Mesodermal cell (in vitro differentiated cells): ENCODE measurements at regions not wholly inside any gene's neighbourhood (a gene's known extent, or its start where the extent isn't known, plus 50 kb on each side); places are given as distances from the start of the nearest gene placed in this dataset.

Experiments used
- H3K27ac ChIP-seq: 2 replicates; pipeline ENCODE4 v1.7.0; 2013; ENCODE audit warnings: mild to moderate bottlenecking, low read depth, low read length, moderate library complexity; ENCODE audit not compliant: severe bottlenecking
- H3K36me3 ChIP-seq: 2 replicates; pipeline ENCODE4 v1.7.1; 2013; ENCODE audit warnings: mild to moderate bottlenecking, low read length, moderate library complexity; ENCODE audit not compliant: control insufficient read depth, insufficient read depth
- H3K4me1 ChIP-seq: one replicate; pipeline ENCODE4 v1.7.1; 2013; ENCODE audit warnings: mild to moderate bottlenecking, low read length; ENCODE audit not compliant: insufficient read depth, control insufficient read depth, poor library complexity, severe bottlenecking
- H3K4me3 ChIP-seq: 2 replicates; pipeline ENCODE4 v1.7.0; 2013; ENCODE audit warnings: low read length, control low read depth, mild to moderate bottlenecking; ENCODE audit not compliant: insufficient read depth, poor library complexity, severe bottlenecking; ENCODE audit errors: extremely low read depth
- H3K9me3 ChIP-seq: 2 replicates; pipeline ENCODE4 v1.7.1; 2013; ENCODE audit warnings: mild to moderate bottlenecking, low read length, moderate library complexity; ENCODE audit not compliant: control insufficient read depth
- WGBS, 2 experiments: methylation state at CpG; one replicate each; pipeline ENCODE4 v1.1.5; 2013; ENCODE audit warnings: missing lambda C conversion rate in 2 of 2; ENCODE audit not compliant: insufficient coverage in 2 of 2; 5-methylcytosine and 5-hydroxymethylcytosine counted together

GRCh38 chr15:79206940-79207339, 75.6 kb upstream of the ANKRD34C start:
- peaks cover 3% of the 10 kb centered on the region for H3K4me1 ChIP-seq
- H3K4me3 ChIP-seq, result no peak overlapping the region
- H3K36me3 ChIP-seq, result no peaks in the 10 kb centered on the region
- no peaks in the 10 kb centered on the region for H3K9me3 ChIP-seq
- no peak overlapping the region for H3K27ac ChIP-seq
- WGBS, 2 experiments, result 38 to 75% methylated on average over 1 to 2 of the region's 2 CpGs

DNA sequence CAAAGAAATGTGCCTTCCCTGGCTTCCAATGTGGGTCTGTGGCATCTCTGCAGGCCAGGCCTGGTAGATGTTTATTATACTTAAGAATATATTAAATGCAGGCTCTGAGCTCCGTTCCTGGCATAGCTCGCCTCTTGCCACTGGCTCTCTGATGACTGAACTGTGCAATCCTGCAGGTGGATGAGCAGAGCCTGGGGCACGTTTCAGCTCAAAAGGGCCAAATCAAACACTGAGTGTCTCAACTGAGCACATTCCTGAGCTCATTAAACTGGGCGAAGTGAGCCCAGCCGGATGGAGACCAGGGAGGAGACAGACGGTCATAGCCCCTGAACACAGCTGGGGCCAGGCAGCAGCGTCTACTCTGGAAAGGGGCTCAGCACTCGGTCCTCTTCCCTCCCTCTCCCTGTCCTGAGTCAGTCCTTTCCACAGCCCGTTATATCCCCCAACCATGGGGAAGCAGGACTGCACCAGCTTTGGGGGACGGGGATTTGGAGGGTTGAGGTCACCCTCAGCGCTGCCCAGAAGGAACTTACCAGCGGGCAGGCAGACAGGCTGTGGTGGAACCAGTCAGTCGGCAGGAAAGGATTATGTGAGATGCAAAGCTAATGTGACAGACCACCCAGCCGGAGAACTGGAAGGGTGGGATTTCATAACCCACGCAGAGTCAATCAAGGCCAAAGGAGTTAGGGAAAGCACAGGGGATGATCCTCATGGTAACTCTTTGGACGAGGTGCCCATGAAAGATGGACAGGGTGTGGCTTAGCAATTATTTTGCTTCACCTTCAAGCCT, 77.4 kb upstream of the ANKRD34C start:
- WGBS, 2 experiments, result 84 to 85% methylated on average over 13 to 15 of the region's 16 CpGs

DNA sequence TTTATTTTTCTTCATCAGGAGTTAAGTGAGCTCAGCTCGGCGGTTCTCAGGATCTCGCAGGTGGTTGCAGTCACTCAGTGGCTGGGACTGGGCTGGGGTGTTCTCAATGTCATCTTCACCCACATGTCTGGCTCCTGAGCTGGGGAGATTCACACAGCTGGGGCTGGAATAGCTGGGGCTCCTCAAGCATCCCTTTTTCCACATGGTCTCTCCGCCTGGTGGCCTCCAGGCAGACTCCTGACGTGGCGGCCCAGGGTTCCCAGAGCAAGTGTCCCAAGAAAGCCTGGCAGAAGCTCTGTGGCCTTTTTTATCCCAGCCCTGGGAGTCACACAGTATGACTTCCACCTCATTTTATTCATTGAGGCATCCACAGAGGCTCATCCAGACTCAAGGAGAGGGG, 84.1 kb upstream of the ANKRD34C start:
- Histone ChIP-seq H3K9me3 (no peaks in the 10 kb centered on the region), H3K4me3 (no peak overlapping the region), H3K36me3 (no peaks in the 10 kb centered on the region), H3K27ac (no peak overlapping the region), H3K4me1 (no peaks in the 10 kb centered on the region)
- WGBS, 2 experiments, result 90 to 100% methylated on average over 4 to 5 of the region's 6 CpGs

More for the DNA sequence above, 77.4 kb upstream of the ANKRD34C start:
- Histone ChIP-seq H3K27ac (no peak overlapping the region), H3K4me3 (no peak overlapping the region), H3K36me3 (no peaks in the 10 kb centered on the region), H3K9me3 (no peaks in the 10 kb centered on the region), H3K4me1 (peaks cover 3% of the 10 kb centered on the region)

- H3K4me1 ChIP-seq, result no peaks in the 10 kb centered on the region
- H3K4me3 ChIP-seq, result no peak overlapping the region
- H3K27ac ChIP-seq, result no peak overlapping the region
- no peaks in the 10 kb centered on the region for H3K9me3 ChIP-seq
- 42 to 49% methylated on average over 6 of the region's 7 CpGs for WGBS, 2 experiments
- no peaks in the 10 kb centered on the region for H3K36me3 ChIP-seq
These were observed 85.2 kb upstream of the ANKRD34C start for GRCh38 chr15:79197285-79197684.

DNA sequence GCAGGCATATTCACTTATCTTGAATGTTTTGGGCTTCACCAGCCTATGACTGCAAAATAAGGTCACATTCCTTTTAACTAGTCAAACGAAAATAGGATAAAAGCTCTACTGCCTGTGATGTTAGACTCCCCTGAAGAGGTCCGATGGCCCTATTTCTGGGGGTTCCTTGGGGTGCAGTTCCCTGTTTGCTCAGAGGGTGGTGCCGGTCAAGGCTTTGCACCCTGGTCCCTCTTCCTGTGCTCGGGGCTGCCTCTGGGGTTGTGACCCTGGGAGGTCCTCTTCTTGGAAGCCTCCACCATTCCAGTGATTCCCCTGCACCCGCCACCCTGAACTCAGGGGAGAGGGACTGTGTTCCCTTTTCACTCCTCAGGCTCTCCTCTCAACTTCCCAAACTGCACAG, 86.7 kb upstream of the ANKRD34C start:
- Histone ChIP-seq H3K4me1 (no peaks in the 10 kb centered on the region), H3K27ac (no peak overlapping the region), H3K9me3 (no peaks in the 10 kb centered on the region), H3K4me3 (no peak overlapping the region), H3K36me3 (no peaks in the 10 kb centered on the region)
- WGBS, 2 experiments, result 84 to 100% methylated on average over 1 to 3 of the region's 5 CpGs

GRCh38 chr15:79195239-79195638, 87.3 kb upstream of the ANKRD34C start:
- H3K9me3 ChIP-seq, result no peaks in the 10 kb centered on the region
- WGBS, 2 experiments, result 49 to 69% methylated on average over 3 of the region's 4 CpGs

DNA sequence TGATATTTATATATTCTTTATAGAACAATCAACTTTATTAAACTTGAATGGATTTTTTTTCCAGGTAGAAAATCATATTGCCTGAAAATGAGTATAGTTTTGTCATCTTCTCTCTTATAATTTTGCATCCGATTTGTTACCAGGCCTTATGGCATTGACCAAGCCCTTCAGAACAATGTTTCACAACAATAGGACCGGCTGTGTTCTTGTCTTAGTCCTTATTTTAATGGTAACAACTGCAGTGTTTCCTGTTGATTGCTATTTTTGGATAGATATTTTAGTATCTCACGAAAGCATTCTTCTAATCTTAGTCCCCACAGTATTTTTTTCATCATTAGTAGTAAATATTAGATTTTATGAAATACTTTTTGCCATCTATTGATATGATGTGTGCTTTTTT, 88.1 kb upstream of the ANKRD34C start:
- no peak overlapping the region for H3K27ac ChIP-seq

More at GRCh38 chr15:79195239-79195638, 87.3 kb upstream of the ANKRD34C start:
- no peak overlapping the region for H3K27ac ChIP-seq
- no peaks in the 10 kb centered on the region for H3K36me3 ChIP-seq
- H3K4me3 ChIP-seq, result no peak overlapping the region
- H3K4me1 ChIP-seq, result no peaks in the 10 kb centered on the region

GRCh38 chr15:79193549-79193948, 89.0 kb upstream of the ANKRD34C start:
- Histone ChIP-seq H3K36me3 (no peaks in the 10 kb centered on the region), H3K4me1 (no peaks in the 10 kb centered on the region), H3K4me3 (no peak overlapping the region), H3K27ac (no peak overlapping the region), H3K9me3 (no peaks in the 10 kb centered on the region)
- no CpG with 5 or more reads among the region's 2 CpGs for WGBS, 2 experiments

More for the DNA sequence above, 88.1 kb upstream of the ANKRD34C start:
- no peak overlapping the region for H3K4me3 ChIP-seq
- H3K9me3 ChIP-seq, result no peaks in the 10 kb centered on the region
- no peaks in the 10 kb centered on the region for H3K4me1 ChIP-seq
- WGBS, 2 experiments, result no CpG with 5 or more reads among the region's 3 CpGs
- no peaks in the 10 kb centered on the region for H3K36me3 ChIP-seq

DNA sequence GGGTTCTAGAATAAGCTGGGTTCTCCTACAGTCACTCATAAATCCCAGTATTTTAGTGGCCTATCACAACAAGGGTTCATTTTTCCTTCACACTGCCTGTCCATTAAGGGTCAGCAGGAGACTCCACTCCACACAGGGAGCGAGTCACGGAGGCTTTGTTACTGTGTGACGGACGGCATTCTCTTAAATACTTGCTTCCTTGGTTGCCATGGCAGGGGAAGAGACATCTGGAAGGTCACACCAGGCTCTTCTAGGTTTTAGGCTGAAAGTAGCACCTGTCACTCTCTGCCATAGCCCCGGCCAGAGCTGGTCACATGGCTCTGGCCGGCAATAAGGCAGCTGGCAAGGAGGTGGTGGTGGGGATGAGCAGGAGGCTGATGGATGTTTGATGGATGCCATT, 89.4 kb upstream of the ANKRD34C start:
- H3K4me3 ChIP-seq, result no peak overlapping the region
- H3K4me1 ChIP-seq, result no peaks in the 10 kb centered on the region
- no peak overlapping the region for H3K27ac ChIP-seq
- H3K36me3 ChIP-seq, result no peaks in the 10 kb centered on the region
- 68 to 69% methylated on average over 5 of the region's 6 CpGs for WGBS, 2 experiments
- H3K9me3 ChIP-seq, result no peaks in the 10 kb centered on the region

DNA sequence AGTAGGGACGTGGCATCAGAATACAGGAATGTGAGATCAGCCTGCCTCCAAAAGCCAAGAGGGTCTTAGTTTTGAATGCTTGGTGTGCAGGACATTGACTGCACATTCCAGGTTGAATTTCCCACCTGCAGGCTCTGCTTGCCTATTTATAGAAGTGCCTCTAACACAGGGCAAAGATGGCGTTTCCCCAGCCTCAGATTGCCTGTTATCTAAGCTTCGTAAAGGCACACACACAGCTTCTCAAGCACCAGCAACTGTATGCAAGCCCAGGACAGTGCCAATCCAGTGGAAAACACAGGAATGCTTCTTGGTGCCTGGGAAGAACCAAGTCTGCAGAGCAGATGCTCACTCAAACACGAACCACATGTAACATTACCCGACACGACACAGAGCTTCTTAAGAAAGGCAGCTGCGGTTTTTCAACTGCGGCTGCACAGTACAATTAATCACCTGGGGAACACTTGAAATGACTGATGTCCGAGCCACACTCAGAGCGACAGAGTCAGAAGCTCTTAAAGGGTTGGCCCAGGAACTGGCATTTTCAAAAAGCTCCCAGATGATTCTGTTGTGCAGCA, 90.0 kb upstream of the ANKRD34C start:
- Histone ChIP-seq H3K4me3 (no peak overlapping the region), H3K4me1 (no peaks in the 10 kb centered on the region), H3K36me3 (no peaks in the 10 kb centered on the region), H3K27ac (peak overlapping the region; percentile 29), H3K9me3 (no peaks in the 10 kb centered on the region)
- WGBS, 2 experiments, result 87 to 92% methylated on average over 10 of the region's 10 CpGs

GRCh38 chr15:79190093-79190492, 92.4 kb upstream of the ANKRD34C start:
- no peaks in the 10 kb centered on the region for H3K4me1 ChIP-seq
- no peak overlapping the region for H3K27ac ChIP-seq
- 74 to 80% methylated on average over 4 to 5 of the region's 8 CpGs for WGBS, 2 experiments
- H3K9me3 ChIP-seq, result no peaks in the 10 kb centered on the region
- H3K4me3 ChIP-seq, result no peak overlapping the region
- H3K36me3 ChIP-seq, result no peaks in the 10 kb centered on the region
